NCI-H187 (cell line): ENCODE measurements at regions not wholly inside any gene's neighbourhood (a gene's known extent, or its start where the extent isn't known, plus 50 kb on each side); places are given as distances from the start of the nearest gene placed in this dataset.

Source experiments
- DNase-seq, 2 experiments: peaks; one replicate each; lab custom pipeline; 2025; lab: John Stamatoyannopoulos, UW

GRCh38 chr1:38291336-38291735, 244.7 kb upstream of the POU3F1 start:
- no peak for DNase-seq

- no peak for DNase-seq
Observed at GRCh38 chr1:38289034-38289433, 242.4 kb upstream of the POU3F1 start.

GRCh38 chr1:38287547-38287946, 241.0 kb upstream of the POU3F1 start:
- DNase-seq: no peak

GRCh38 chr1:38287036-38287435, 240.4 kb upstream of the POU3F1 start:
- no peak for DNase-seq

- DNase-seq: no peak
Observed at GRCh38 chr1:38285807-38286530, 239.4 kb upstream of the POU3F1 start.

- no peak for DNase-seq
Observed at GRCh38 chr1:38284953-38285352, 238.4 kb upstream of the POU3F1 start.

- DNase-seq: no peak
Observed at GRCh38 chr1:38283696-38284470, 237.3 kb upstream of the POU3F1 start.

- no peak for DNase-seq
Observed at GRCh38 chr1:38279148-38279547, 232.6 kb upstream of the POU3F1 start.

- DNase-seq: no peak
Observed at GRCh38 chr1:38277646-38278045, 231.1 kb upstream of the POU3F1 start.

- DNase-seq: no peak
Observed at GRCh38 chr1:38275960-38276359, 229.4 kb upstream of the POU3F1 start.

GRCh38 chr1:38274974-38275373, 228.4 kb upstream of the POU3F1 start:
- DNase-seq: no peak

- no peak for DNase-seq
Observed at GRCh38 chr1:38273196-38273804, 226.7 kb upstream of the POU3F1 start.

- no peak for DNase-seq
Observed at GRCh38 chr1:38272515-38272914, 225.9 kb upstream of the POU3F1 start.

- no peak for DNase-seq
Observed at GRCh38 chr1:38270849-38271633, 224.4 kb upstream of the POU3F1 start.

GRCh38 chr1:38269923-38270848, 223.6 kb upstream of the POU3F1 start:
- no peak for DNase-seq

- DNase-seq: no peak
Observed at GRCh38 chr1:38268226-38268625, 221.6 kb upstream of the POU3F1 start.

- DNase-seq: no peak
Observed at GRCh38 chr1:38267037-38268036, 220.7 kb upstream of the POU3F1 start.

- DNase-seq: no peak
Observed at GRCh38 chr1:38266197-38266520, 219.6 kb upstream of the POU3F1 start.

- DNase-seq: no peak
Observed at GRCh38 chr1:38265293-38266196, 219.0 kb upstream of the POU3F1 start.
